DND-41 (cell line): ENCODE measurements at regions not wholly inside any gene's neighbourhood (a gene's known extent, or its start where the extent isn't known, plus 50 kb on each side); places are given as distances from the start of the nearest gene placed in this dataset.

Source experiments
- ATAC-seq: fragments of 200-7000 bp; cut with Tn5 transposase; 3 replicates; pipeline ENCODE4 v1.9.1; 2021; ENCODE audit warnings: low read depth; ENCODE audit not compliant: insufficient read depth
- DNase-seq: peaks from one replicate; pipeline ENCODE4 v3.0.0-alpha.2; 2020
- H2AFZ ChIP-seq: 2 replicates; pipeline ENCODE4 v1.6.0; 2012; ENCODE audit warnings: low read depth, low read length
- H3K27ac ChIP-seq: 2 replicates; pipeline ENCODE4 v1.5.1; 2012; ENCODE audit warnings: low read length, inconsistent platforms
- H3K27me3 ChIP-seq: fragments of 200-600 bp; sonication (generic); 2 replicates; pipeline ENCODE4 v1.6.0; 2012; ENCODE audit warnings: low read length, mild to moderate bottlenecking, inconsistent platforms; ENCODE audit not compliant: insufficient read depth, poor library complexity
- H3K36me3 ChIP-seq: 2 replicates; pipeline ENCODE4 v1.5.1; 2012; ENCODE audit warnings: low read length, inconsistent platforms; ENCODE audit not compliant: insufficient read depth
- H3K4me1 ChIP-seq: 2 replicates; pipeline ENCODE4 v1.5.1; 2012; ENCODE audit warnings: mild to moderate bottlenecking, low read length; ENCODE audit not compliant: insufficient read depth
- H3K4me2 ChIP-seq: 2 replicates; pipeline ENCODE4 v1.6.0; 2012; ENCODE audit warnings: mild to moderate bottlenecking, moderate library complexity, low read length, inconsistent platforms; ENCODE audit not compliant: insufficient read depth
- H3K4me3 ChIP-seq, 2 experiments: fragments of 200-600 bp in 1 of 2; shearing (Covaris generic) in 1 of 2; 2 replicates each; pipeline ENCODE4 v1.5.1; 2012 to 2016; ENCODE audit warnings: inconsistent platforms in 2 of 2, low read length in 2 of 2, mild to moderate bottlenecking in 2 of 2, low read depth in 1 of 2, moderate library complexity in 1 of 2
- H3K79me2 ChIP-seq: 2 replicates; pipeline ENCODE4 v1.6.0; 2012; ENCODE audit warnings: low read length, inconsistent platforms; ENCODE audit not compliant: insufficient read depth
- H3K9ac ChIP-seq: 2 replicates; pipeline ENCODE4 v1.6.0; 2012; ENCODE audit warnings: low read depth, mild to moderate bottlenecking, inconsistent platforms, low read length, moderate library complexity
- H3K9me3 ChIP-seq: 2 replicates; pipeline ENCODE4 v1.5.1; 2012; ENCODE audit warnings: low read length, moderate library complexity, mild to moderate bottlenecking, inconsistent platforms; ENCODE audit not compliant: insufficient read depth, severe bottlenecking
- H4K20me1 ChIP-seq: 2 replicates; pipeline ENCODE4 v1.6.0; 2012; ENCODE audit warnings: low read length; ENCODE audit not compliant: insufficient read depth
- CTCF ChIP-seq: IDR thresholded peaks from 2 replicates; pipeline ENCODE4 v1.5.1; 2012; ENCODE audit warnings: borderline replicate concordance, low read length, moderate library complexity, mild to moderate bottlenecking; ENCODE audit not compliant: poor library complexity, severe bottlenecking; ENCODE audit errors: extremely low read depth
- EZH2 ChIP-seq: IDR thresholded peaks from 3 replicates; pipeline ENCODE4 v1.6.1; 2012; ENCODE audit warnings: borderline replicate concordance, low read depth, mild to moderate bottlenecking, moderate library complexity, low read length, inconsistent platforms; ENCODE audit not compliant: severe bottlenecking

- no peaks in the 10 kb centered on the region for H3K27me3 ChIP-seq
- DNase-seq: no peak
- no peak for TF ChIP-seq EZH2
- no peak for TF ChIP-seq CTCF
- no peaks in the 10 kb centered on the region for H3K36me3 ChIP-seq
- ATAC-seq: no peak
- H3K4me3 ChIP-seq: no peak overlapping the region
- H3K4me2 ChIP-seq: no peak overlapping the region
- no peaks in the 10 kb centered on the region for H3K4me1 ChIP-seq
- no peak overlapping the region for H2AFZ ChIP-seq
- no peak overlapping the region for H3K9ac ChIP-seq
- H3K79me2 ChIP-seq: no peaks in the 10 kb centered on the region
- no peaks in the 10 kb centered on the region for H3K9me3 ChIP-seq
- H3K27ac ChIP-seq: no peak overlapping the region
- no peaks in the 10 kb centered on the region for H4K20me1 ChIP-seq
These were observed 189.4 kb downstream of the RPS29 start for GRCh38 chr14:49396801-49397200.

DNA sequence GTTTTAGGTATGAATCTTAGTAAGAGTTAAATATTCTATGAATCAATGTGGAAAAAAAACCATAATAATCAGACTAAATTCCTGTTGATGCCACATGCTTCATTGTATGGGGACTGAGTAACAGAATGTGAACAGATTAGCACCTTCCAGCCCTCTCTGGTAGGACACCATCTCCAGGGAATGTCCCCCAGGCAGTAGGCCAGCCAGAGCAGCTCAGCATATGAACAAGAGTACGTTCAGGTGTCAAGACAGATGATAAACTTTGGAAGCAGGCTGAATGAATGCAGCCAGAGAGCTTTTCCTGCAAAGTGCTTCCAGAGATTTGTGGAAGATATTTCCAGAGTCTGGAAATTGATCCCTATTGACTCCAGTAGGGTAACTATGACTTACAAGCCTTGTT, 204.4 kb downstream of the RPS29 start:
- DNase-seq: no peak
- ATAC-seq: no peak
- H3K27me3 ChIP-seq: peaks cover 2% of the 10 kb centered on the region

DNA sequence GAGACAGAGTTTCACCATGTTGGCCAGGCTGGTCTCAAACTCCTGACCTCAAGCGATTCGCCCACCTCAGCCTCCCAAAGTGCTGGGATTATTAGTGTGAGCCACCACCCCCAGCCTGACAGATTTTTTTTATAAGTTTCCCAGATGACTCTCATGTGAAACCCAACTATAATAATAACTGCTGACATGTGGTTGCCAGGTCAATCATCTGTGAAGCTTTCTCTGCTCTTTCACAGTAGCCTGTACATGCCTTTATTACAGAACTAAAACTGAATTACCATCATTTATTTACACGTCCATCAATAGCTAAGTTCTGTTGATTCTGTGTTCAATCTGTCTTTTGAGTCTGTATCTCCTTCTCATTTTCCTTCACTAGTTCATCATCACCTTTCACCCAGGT, 218.5 kb downstream of the RPS29 start:
- Histone ChIP-seq H3K27ac (no peak overlapping the region), H3K79me2 (no peaks in the 10 kb centered on the region), H3K36me3 (no peaks in the 10 kb centered on the region), H3K9me3 (no peaks in the 10 kb centered on the region), H3K4me3 (no peak overlapping the region), H3K9ac (no peak overlapping the region), H3K4me2 (no peak overlapping the region), H3K27me3 (peaks cover 3% of the 10 kb centered on the region), H2AFZ (no peak overlapping the region), H4K20me1 (no peaks in the 10 kb centered on the region), H3K4me1 (no peaks in the 10 kb centered on the region)
- ATAC-seq: no peak
- DNase-seq: no peak
- TF ChIP-seq EZH2 (no peak), CTCF (no peak)

More for the DNA sequence above, 204.4 kb downstream of the RPS29 start:
- Histone ChIP-seq H3K36me3 (no peaks in the 10 kb centered on the region), H3K9me3 (no peaks in the 10 kb centered on the region), H4K20me1 (no peaks in the 10 kb centered on the region), H3K4me2 (no peak overlapping the region), H3K9ac (no peak overlapping the region), H3K4me3 (no peak overlapping the region), H2AFZ (no peak overlapping the region), H3K79me2 (no peaks in the 10 kb centered on the region), H3K4me1 (no peaks in the 10 kb centered on the region), H3K27ac (no peak overlapping the region)
- TF ChIP-seq EZH2 (no peak), CTCF (no peak)

DNA sequence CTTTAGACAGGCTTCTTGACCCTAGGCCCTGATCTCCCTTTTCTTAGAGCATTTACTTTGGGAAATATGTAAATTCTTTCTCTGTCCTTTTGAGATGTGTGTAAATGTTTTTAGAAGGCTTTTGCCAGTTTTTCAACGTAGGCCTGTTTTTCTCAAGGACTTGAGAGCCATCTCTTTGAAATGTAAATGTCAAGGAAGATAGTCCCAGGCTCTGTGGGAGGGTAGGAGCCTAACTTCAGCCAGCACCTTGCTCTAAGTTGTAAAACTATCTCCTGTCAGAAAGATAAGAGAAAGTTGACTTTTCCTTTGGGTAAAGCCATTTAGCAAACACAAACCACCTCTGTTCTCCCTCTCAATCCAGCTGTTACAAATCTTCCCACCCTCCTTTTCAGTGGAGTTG, 219.8 kb downstream of the RPS29 start:
- H2AFZ ChIP-seq: no peak overlapping the region
- H3K27me3 ChIP-seq: peaks cover 3% of the 10 kb centered on the region

More for the DNA sequence above, 219.8 kb downstream of the RPS29 start:
- no peak for DNase-seq
- ATAC-seq: no peak
- TF ChIP-seq EZH2 (no peak), CTCF (no peak)
- no peak overlapping the region for H3K4me3 ChIP-seq
- no peak overlapping the region for H3K9ac ChIP-seq
- H3K4me1 ChIP-seq: no peaks in the 10 kb centered on the region
- no peaks in the 10 kb centered on the region for H3K79me2 ChIP-seq
- H3K36me3 ChIP-seq: no peaks in the 10 kb centered on the region
- H4K20me1 ChIP-seq: no peaks in the 10 kb centered on the region
- no peak overlapping the region for H3K27ac ChIP-seq
- no peaks in the 10 kb centered on the region for H3K9me3 ChIP-seq
- no peak overlapping the region for H3K4me2 ChIP-seq
